DOHH2 (cell line): ENCODE measurements at regions not wholly inside any gene's neighbourhood (a gene's known extent, or its start where the extent isn't known, plus 50 kb on each side); places are given as distances from the start of the nearest gene placed in this dataset.

Experiments used
- CTCF ChIP-seq: fragments of 200-600 bp; sonication (generic); IDR thresholded peaks from one replicate; pipeline ENCODE4 v1.5.1; 2014; ENCODE audit warnings: antibody characterized with exemption, mild to moderate bottlenecking, low read depth, low read length; ENCODE audit not compliant: poor library complexity, severe bottlenecking
- EZH2phosphoT487 ChIP-seq: fragments of 200-600 bp; sonication (generic); IDR thresholded peaks from 2 replicates; pipeline ENCODE4 v1.6.1; 2017; ENCODE audit warnings: borderline replicate concordance, mild to moderate bottlenecking, antibody characterized with exemption, low read length, moderate library complexity, mixed read lengths

GRCh38 chr6:140217283-140217682 lies 842.8 kb upstream of the CITED2 start:
- TF ChIP-seq CTCF (no peak), EZH2phosphoT487 (no peak)
